RWPE1 (cell line): ENCODE measurements at regions not wholly inside any gene's neighbourhood (a gene's known extent, or its start where the extent isn't known, plus 50 kb on each side); places are given as distances from the start of the nearest gene placed in this dataset.
"Not testable (repeated sequence)": the region's sequence is repeated elsewhere in the genome, so short reads cannot be mapped to it uniquely, and the experiment has no call there.

Source experiments
- CTCF ChIA-PET: fragments of 350-600 bp; sonication (Branson Sonifier 250); formaldehyde crosslinking; extraction: SDS; loops from one replicate; lab custom pipeline; 2021; lab: Yijun Ruan, JAX
- POLR2A ChIA-PET: fragments of 400-600 bp; formaldehyde crosslinking; extraction: SDS; loops from one replicate; lab custom pipeline; 2020; ENCODE audit warnings: antibody characterized with exemption; ENCODE audit not compliant: low non-redundant PET; lab: Yijun Ruan, JAX
- DNase-seq: peaks from one replicate; pipeline ENCODE4 v3.0.0; 2012; ENCODE audit warnings: low spot score
- H3K27ac ChIP-seq: fragments of 450-650 bp; 2 replicates; pipeline ENCODE4 v1.5.1; 2017
- CTCF ChIP-seq: fragments of 450-650 bp; conservative IDR thresholded peaks from 2 replicates; pipeline ENCODE4 v1.5.1; 2017; ENCODE audit warnings: low read depth, mild to moderate bottlenecking

DNA sequence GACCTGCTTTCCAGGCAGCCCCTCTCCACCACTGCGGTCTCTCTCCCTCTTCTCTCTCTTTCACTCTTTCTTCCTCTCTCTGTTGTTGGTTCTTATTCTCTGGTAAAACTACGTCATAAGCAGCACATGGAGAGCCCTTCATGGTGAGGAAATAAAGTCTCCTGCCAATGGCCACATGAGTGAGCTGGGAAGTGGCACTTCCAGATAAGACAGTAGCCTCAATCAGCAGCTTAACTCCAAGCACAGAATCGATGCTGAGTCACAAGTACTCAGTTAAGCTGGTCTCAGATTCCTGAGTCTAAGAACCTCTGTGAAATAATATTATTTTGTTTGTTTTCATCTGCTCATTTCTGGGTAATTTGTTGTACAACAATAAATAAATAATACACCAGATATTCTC is 500.1 kb downstream of the GABRG2 start:
- no peak for DNase-seq
- no peak overlapping the region for H3K27ac ChIP-seq
- ChIA-PET POLR2A (interaction anchor here (0.6 kb wide), 1 partner anchor 667 kb away, joined by 6 read pairs; no protein-coding TSS in a partner anchor), CTCF (interaction anchor here (0.6 kb wide), 1 partner anchor 1594 kb away, joined by 5 read pairs; no protein-coding TSS in a partner anchor)
- no peak for TF ChIP-seq CTCF

DNA sequence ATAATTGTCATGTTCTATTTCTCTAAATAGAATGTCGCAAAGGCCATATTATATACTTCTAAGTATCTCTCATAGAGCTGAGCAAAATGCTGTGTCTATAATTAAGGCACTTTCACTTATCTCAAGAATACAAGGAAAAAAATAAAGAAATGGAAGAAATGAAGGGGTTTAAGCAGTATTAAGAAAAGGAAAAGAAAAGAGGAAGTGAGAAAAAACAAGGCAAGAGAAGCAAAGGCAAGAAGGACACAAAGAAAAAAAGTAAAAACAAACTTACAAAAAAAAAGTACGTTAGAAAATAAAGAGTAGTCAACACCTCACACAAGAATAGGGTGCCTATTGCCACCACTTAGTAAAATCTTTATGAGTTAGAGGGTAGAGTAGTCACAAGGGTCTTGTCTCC is 506.2 kb downstream of the GABRG2 start:
- TF ChIP-seq CTCF = no peak
- ChIA-PET CTCF (no interaction called here), POLR2A (no interaction called here)
- no peak for DNase-seq
- H3K27ac ChIP-seq = no peak overlapping the region

DNA sequence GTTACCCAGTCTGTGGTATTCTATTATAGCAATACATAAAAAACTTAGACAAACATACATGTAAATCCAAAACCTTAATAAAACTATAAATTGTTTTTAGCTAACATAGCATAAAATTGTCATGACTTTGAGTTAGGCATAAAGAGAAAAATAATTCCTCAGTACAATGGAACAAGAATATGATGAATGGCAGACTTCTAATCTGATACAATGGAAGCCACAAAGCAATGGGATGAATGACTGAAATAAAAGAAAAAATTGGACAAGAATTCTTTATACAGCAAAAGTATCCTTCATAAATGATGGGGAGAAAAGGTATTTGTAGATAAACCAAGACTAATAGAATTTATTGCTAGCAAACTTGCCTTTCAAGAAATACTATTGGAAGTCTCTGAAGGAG is 524.2 kb downstream of the GABRG2 start:
- no peak overlapping the region for H3K27ac ChIP-seq
- POLR2A ChIA-PET = no interaction called here
- TF ChIP-seq CTCF = no peak
- DNase-seq = no peak
- CTCF ChIA-PET = no interaction called here

- CTCF ChIA-PET = interaction anchor here (0.7 to 0.9 kb wide), 2 partner anchors 33 to 694 kb away, joined by 3 to 5 read pairs; no protein-coding TSS in a partner anchor
- POLR2A ChIA-PET = no interaction called here
- no peak overlapping the region for H3K27ac ChIP-seq
- no peak for DNase-seq
- TF ChIP-seq CTCF = peak; percentile 28; the same call in 1 of the 2 replicates
Observed at GRCh38 chr5:162593881-162594280, 526.3 kb downstream of the GABRG2 start.

- DNase-seq = no peak
- ChIA-PET POLR2A (no interaction called here), CTCF (no interaction called here)
- TF ChIP-seq CTCF = no peak
- no peak overlapping the region for H3K27ac ChIP-seq
Observed at GRCh38 chr5:162603443-162604070, 536.0 kb downstream of the GABRG2 start.

DNA sequence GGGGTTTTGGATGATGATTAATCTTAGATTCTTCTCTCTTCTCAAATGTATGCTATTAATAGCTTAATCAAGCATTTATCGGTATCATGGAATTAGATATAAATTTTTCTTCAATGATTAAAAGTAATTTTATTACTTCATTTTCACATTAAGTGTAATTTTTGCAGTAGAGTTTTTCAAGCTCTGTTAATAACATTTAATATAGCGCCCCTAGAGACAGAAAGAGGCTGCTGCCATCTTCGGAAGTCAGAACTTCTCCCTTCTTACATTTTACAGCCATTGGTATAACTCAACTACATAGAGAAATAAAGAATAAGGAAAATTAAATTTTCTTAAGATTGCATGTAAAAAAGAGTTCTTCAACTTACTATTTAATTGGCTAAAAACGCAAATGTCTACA is 540.3 kb downstream of the GABRG2 start:
- H3K27ac ChIP-seq = no peak overlapping the region
- CTCF ChIA-PET = interaction anchor here (0.7 kb wide), 1 partner anchor 433 kb away, joined by 3 read pairs; no protein-coding TSS in a partner anchor
- peak; percentile 43 for TF ChIP-seq CTCF
- no peak for DNase-seq
- POLR2A ChIA-PET = no interaction called here

DNA sequence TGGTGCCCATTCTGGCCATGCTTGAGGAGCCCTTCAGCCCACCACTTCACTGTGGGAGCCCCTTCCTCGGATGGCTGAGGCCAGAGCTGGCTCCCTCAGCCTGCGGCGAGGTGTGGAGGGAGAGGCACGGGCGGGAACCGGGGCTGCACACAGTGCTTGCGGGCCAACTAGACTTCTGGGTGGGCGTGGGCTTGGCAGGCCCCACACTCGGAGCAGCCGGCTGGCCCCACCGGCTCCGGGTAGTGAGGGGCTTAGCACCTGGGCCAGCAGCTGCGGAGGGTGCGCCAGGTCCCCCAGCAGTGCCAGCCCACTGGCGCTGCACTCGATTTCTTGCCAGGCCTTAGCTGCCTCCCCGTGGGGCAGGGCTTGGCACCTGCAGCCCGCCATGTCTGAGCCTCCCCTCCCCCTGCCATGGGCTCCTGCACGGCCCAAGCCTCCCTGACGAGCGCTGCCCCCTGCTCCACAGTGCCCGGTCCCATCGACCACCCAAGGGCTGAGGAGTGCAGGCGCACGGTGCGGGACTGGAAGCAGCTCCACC is 554.2 kb downstream of the GABRG2 start:
- H3K27ac ChIP-seq, POLR2A ChIA-PET, DNase-seq: not testable (repeated sequence)
- CTCF ChIA-PET = interaction anchor here (0.7 kb wide), 1 partner anchor 157 kb away, joined by 4 read pairs; no protein-coding TSS in a partner anchor
